GM13976 (cell line): ENCODE measurements at regions not wholly inside any gene's neighbourhood (a gene's known extent, or its start where the extent isn't known, plus 50 kb on each side); places are given as distances from the start of the nearest gene placed in this dataset.

Experiments used
- DNase-seq: peaks from one replicate; pipeline ENCODE4 v3.0.0; 2012; ENCODE audit warnings: low spot score
- CTCF ChIP-seq: IDR thresholded peaks from 2 replicates; pipeline ENCODE4 v1.5.1; 2012; ENCODE audit warnings: borderline replicate concordance, mild to moderate bottlenecking; ENCODE audit not compliant: insufficient read depth; ENCODE audit errors: extremely low read depth, missing control alignments, control extremely low read depth
- in situ Hi-C: fragments of 300-500 bp; cut with MboI; formaldehyde crosslinking; loops from one replicate; pipeline ENCODE4 v1.12.0; 2022; ENCODE audit warnings: low sequenced_read_pairs, mixed read lengths, inconsistent platforms; ENCODE audit not compliant: unreplicated experiment

GRCh38 chr9:22244139-22245011 lies 202.2 kb upstream of the DMRTA1 start:
- peak; percentile 58 for TF ChIP-seq CTCF
- in situ Hi-C loops = loop anchor here (10.0 kb wide), 1 partner anchor 210 kb away; no protein-coding TSS in a partner anchor
- peak; percentile 32 for DNase-seq

- DNase-seq = no peak
- in situ Hi-C loops = no loop called here
- no peak for TF ChIP-seq CTCF
Observed at GRCh38 chr9:22255337-22255736, 191.3 kb upstream of the DMRTA1 start.

- DNase-seq = no peak
- in situ Hi-C loops = no loop called here
- no peak for TF ChIP-seq CTCF
Observed at GRCh38 chr9:22256381-22256780, 190.2 kb upstream of the DMRTA1 start.

DNA sequence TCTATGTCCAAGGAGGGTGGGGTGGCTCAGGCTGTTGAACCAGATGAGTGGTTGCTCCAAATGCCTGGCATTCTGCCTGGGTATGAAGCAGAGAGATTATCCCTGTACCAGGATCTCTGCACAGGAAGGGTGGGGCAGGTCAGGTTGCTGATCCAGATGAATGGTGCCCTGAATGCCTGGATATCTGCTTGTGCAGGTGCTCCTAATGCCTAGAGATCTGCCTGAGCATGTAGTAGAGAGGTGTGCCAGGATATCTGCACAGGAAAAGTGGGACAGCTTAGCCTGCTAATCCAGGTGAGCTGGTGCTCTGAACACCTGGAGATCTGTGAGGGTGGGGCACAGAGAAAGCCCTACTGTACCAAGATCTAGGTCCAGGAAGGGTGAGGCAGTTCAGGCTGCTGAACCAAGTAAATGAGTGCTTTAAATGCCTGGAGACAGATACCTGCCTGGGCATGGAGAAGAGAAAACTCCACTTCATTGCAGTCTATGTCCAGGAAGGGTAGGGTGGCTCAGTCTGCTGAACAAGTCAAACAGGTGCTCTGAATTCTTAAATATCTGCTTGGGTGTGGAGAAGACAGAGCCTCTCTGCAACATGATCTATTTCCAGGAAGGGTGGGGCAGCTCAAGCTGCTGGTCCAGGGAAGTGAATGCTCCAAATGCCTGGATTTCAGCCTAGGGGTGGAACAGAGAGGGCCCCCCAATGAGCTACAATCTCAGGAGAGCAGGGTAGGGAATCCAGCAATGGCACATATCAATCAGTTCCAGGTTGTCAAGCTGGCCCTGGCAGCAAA lies 189.4 kb upstream of the DMRTA1 start:
- in situ Hi-C loops = no loop called here
- DNase-seq = no peak
- no peak for TF ChIP-seq CTCF

DNA sequence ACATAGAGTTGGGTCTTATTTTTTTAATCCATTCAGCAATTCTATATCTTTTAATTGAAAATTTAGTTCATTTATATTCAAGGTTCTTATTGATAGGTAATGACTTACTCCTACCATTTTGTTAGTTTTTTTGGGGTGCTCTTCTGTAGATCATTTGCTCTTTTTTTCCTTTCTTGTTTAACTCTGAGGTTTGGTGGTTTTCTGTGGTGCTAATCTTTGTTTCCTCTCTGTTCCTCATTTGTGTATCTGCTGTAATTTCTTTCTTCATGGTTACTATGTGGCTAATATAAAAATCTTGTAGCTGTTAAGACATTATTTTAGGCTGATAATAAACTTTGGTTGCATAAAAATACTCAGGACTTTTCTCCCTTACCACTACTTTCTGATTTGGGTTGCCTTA lies 181.6 kb upstream of the DMRTA1 start:
- no peak for DNase-seq
- TF ChIP-seq CTCF = no peak
- in situ Hi-C loops = no loop called here

GRCh38 chr9:22265534-22265933 lies 181.1 kb upstream of the DMRTA1 start:
- no peak for DNase-seq
- TF ChIP-seq CTCF = no peak
- in situ Hi-C loops = no loop called here
